ENCODE measurements at regions not wholly inside any gene's neighbourhood (a gene's known extent, or its start where the extent isn't known, plus 50 kb on each side); places are given as distances from the start of the nearest gene placed in this dataset.

DNA sequence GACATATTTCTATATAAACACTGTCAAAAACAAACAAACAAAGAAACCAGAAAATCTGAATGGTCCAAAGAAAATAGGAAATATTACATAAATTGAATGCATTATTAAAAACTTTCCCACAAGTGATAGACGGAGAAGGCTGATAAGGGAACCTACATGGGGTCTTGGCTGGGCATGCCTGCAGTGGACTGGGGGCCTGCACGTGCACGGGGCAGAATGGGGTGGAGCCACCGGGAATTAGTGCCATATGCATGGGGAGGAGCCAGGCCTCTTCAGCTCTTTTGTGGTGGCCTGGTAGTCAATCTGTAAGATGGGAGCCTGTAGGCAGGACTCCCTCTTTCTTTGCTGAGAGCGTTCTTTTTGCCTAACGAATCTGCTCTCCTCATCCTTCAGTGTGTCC, 1031.7 kb upstream of the FBXO33 start:
- Histone ChIP-seq H3K36me3 (ENCODE audit: insufficient read depth, low read length) (no peaks in the 10 kb centered on the region), H3K4me3 (ENCODE audit: low read length in 2 of 2) (no peak overlapping the region), H3K27ac (ENCODE audit: low read depth, low read length) (no peak overlapping the region), H3K27me3 (ENCODE audit: insufficient read depth, low read length) (no peaks in the 10 kb centered on the region), H3K9me3 (ENCODE audit: control insufficient read depth in 1 of 2, low read length in 2 of 2) (no peaks in the 10 kb centered on the region), H3K4me1 (ENCODE audit: insufficient read depth, low read length) (no peaks in the 10 kb centered on the region)
- H3K4me3 Mint-ChIP-seq = no peak overlapping the region
- no peaks in the 10 kb centered on the region for H3K36me3 Mint-ChIP-seq
- DNase-seq = no peak
- H3K9me3 Mint-ChIP-seq = peaks cover 0 to 21% (median 8%) of the 10 kb centered on the region in 8 donors
- no peaks in the 10 kb centered on the region for H3K4me1 Mint-ChIP-seq
- no peaks in the 10 kb centered on the region for H3K27me3 Mint-ChIP-seq
- H3K27ac Mint-ChIP-seq = no peak overlapping the region
- intact Hi-C loops (cut with micrococcal nuclease) = no loop called here
- ChIA-PET CTCF (ENCODE audit: partially characterized antibody) (no interaction called here), POLR2A (ENCODE audit: partially characterized antibody) (no interaction called here)

DNA sequence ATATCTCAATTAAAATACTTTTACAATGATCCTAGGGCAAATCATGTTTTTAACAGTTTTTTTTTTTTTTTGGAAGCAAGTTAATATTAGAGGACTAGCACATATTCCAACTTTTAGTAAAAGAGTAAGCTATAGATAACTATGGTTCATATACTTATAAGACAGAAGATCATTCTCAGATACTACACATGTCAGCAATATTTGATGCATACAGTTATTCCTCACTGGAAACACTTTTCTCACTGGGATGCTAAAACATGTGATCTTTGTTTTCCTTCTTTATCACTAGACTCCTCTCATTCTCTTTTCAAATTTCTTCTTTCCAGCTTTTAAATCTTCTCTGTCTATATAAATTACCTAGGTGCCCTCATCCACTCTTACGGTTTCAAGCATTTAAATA, 1020.4 kb upstream of the FBXO33 start:
- H3K4me1 ChIP-seq (ENCODE audit: insufficient read depth, low read length) = no peaks in the 10 kb centered on the region
- no peak overlapping the region for H3K27ac ChIP-seq (ENCODE audit: low read depth, low read length)
- intact Hi-C loops (cut with micrococcal nuclease) = no loop called here
- no peaks in the 10 kb centered on the region for H3K27me3 ChIP-seq (ENCODE audit: insufficient read depth, low read length)
- Mint-ChIP-seq H3K27ac (no peak overlapping the region), H3K27me3 (no peaks in the 10 kb centered on the region), H3K4me3 (no peak overlapping the region), H3K36me3 (no peaks in the 10 kb centered on the region), H3K4me1 (no peaks in the 10 kb centered on the region), H3K9me3 (peaks cover 0 to 4% (median 0%) of the 10 kb centered on the region in 8 donors)
- no peak for DNase-seq
- no peak overlapping the region for H3K4me3 ChIP-seq (ENCODE audit: low read length in 2 of 2)
- H3K9me3 ChIP-seq (ENCODE audit: control insufficient read depth in 1 of 2, low read length in 2 of 2) = no peaks in the 10 kb centered on the region
- ChIA-PET POLR2A (ENCODE audit: partially characterized antibody) (no interaction called here), CTCF (ENCODE audit: partially characterized antibody) (no interaction called here)
- no peaks in the 10 kb centered on the region for H3K36me3 ChIP-seq (ENCODE audit: insufficient read depth, low read length)

DNA sequence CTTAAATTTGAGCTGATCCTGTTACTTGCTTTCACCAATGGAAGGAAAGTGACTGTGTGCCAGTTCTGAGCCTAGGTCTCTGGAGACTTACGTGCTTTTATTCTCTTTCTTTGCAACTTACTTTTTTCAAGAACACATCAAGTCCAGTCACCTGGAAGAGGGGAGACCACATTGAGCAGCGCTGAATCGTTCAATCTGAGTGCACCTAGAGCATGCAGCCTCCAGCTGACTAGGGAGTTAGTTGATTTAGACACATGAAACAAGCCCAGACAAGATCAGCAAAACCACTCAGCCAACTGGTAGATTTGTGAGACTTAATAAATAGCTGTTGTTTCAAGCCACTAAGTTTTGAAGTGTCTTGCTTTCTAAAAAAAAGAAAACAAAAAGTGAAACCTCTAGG, 1014.8 kb upstream of the FBXO33 start:
- no peak overlapping the region for H3K27ac ChIP-seq (ENCODE audit: low read depth, low read length)
- ChIA-PET POLR2A (ENCODE audit: partially characterized antibody) (no interaction called here), CTCF (ENCODE audit: partially characterized antibody) (no interaction called here)
- H3K36me3 ChIP-seq (ENCODE audit: insufficient read depth, low read length) = no peaks in the 10 kb centered on the region
- intact Hi-C loops (cut with micrococcal nuclease) = no loop called here
- no peaks in the 10 kb centered on the region for H3K4me1 ChIP-seq (ENCODE audit: insufficient read depth, low read length)
- no peak for DNase-seq
- Mint-ChIP-seq H3K9me3 (peaks cover 0 to 6% (median 2%) of the 10 kb centered on the region in 8 donors), H3K4me3 (no peak overlapping the region), H3K4me1 (no peaks in the 10 kb centered on the region), H3K27ac (no peak overlapping the region), H3K27me3 (no peaks in the 10 kb centered on the region), H3K36me3 (no peaks in the 10 kb centered on the region)
- no peaks in the 10 kb centered on the region for H3K9me3 ChIP-seq (ENCODE audit: control insufficient read depth in 1 of 2, low read length in 2 of 2)
- no peak overlapping the region for H3K4me3 ChIP-seq (ENCODE audit: low read length in 2 of 2)
- H3K27me3 ChIP-seq (ENCODE audit: insufficient read depth, low read length) = no peaks in the 10 kb centered on the region

DNA sequence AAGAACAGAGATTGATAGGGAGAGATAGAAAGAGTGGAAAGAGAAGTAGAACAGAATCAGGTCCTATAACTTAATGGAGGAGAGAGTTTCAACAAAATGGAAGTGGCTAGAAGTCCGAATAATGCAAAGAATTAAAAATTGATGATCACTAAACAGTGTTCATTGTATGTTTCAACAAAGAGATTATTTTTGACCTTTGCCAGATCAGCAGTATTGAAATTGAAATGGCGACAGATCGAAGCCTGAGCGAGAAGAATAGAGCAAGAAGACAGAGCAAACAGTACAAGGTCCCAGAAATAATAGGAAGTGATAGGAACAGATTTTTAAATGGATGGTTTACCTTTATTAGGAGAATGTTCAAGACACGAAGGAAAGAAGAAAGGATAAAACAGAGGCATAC, 1012.8 kb upstream of the FBXO33 start:
- Histone ChIP-seq H3K9me3 (ENCODE audit: control insufficient read depth in 1 of 2, low read length in 2 of 2) (no peaks in the 10 kb centered on the region), H3K36me3 (ENCODE audit: insufficient read depth, low read length) (no peaks in the 10 kb centered on the region), H3K27ac (ENCODE audit: low read depth, low read length) (no peak overlapping the region), H3K27me3 (ENCODE audit: insufficient read depth, low read length) (no peaks in the 10 kb centered on the region), H3K4me1 (ENCODE audit: insufficient read depth, low read length) (no peaks in the 10 kb centered on the region), H3K4me3 (ENCODE audit: low read length in 2 of 2) (no peak overlapping the region)
- peaks cover 0 to 6% (median 1%) of the 10 kb centered on the region in 8 donors for H3K9me3 Mint-ChIP-seq
- intact Hi-C loops (cut with micrococcal nuclease) = no loop called here
- H3K36me3 Mint-ChIP-seq = no peaks in the 10 kb centered on the region
- no peaks in the 10 kb centered on the region for H3K27me3 Mint-ChIP-seq
- CTCF ChIA-PET (ENCODE audit: partially characterized antibody) = no interaction called here
- DNase-seq = no peak
- H3K4me1 Mint-ChIP-seq = no peaks in the 10 kb centered on the region
- POLR2A ChIA-PET (ENCODE audit: partially characterized antibody) = no interaction called here
- no peak overlapping the region for H3K27ac Mint-ChIP-seq
- no peak overlapping the region for H3K4me3 Mint-ChIP-seq

DNA sequence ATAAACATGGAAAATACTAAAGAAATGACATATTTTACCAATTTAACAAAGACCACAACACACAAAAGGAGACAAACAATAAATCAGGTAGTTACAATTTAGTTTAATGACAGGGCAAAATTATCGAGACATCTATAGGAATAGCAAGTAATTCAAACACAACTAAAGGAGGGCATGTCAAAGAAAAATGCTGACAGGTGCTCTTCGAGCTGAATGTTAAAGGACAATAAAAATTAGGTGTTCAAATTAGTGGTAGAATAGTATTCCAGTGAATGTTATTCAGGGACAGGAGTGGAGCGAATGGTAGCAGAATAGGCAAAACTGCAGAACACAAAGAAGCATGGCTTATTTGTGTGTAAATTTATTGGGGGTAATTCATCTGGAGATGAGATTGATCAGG, 1004.3 kb upstream of the FBXO33 start:
- no peaks in the 10 kb centered on the region for H3K36me3 Mint-ChIP-seq
- no peak overlapping the region for H3K27ac Mint-ChIP-seq
- H3K4me3 ChIP-seq (ENCODE audit: low read length in 2 of 2) = no peak overlapping the region
- no peak for DNase-seq
- ChIA-PET POLR2A (ENCODE audit: partially characterized antibody) (no interaction called here), CTCF (ENCODE audit: partially characterized antibody) (no interaction called here)
- H3K27me3 Mint-ChIP-seq = no peaks in the 10 kb centered on the region
- H3K4me1 ChIP-seq (ENCODE audit: insufficient read depth, low read length) = no peaks in the 10 kb centered on the region
- no peak overlapping the region for H3K27ac ChIP-seq (ENCODE audit: low read depth, low read length)
- H3K9me3 Mint-ChIP-seq = peaks cover 0 to 3% (median 0%) of the 10 kb centered on the region in 8 donors
- H3K36me3 ChIP-seq (ENCODE audit: insufficient read depth, low read length) = no peaks in the 10 kb centered on the region
- H3K4me3 Mint-ChIP-seq = no peak overlapping the region
- H3K9me3 ChIP-seq (ENCODE audit: control insufficient read depth in 1 of 2, low read length in 2 of 2) = no peaks in the 10 kb centered on the region
- H3K4me1 Mint-ChIP-seq = no peaks in the 10 kb centered on the region
- H3K27me3 ChIP-seq (ENCODE audit: insufficient read depth, low read length) = no peaks in the 10 kb centered on the region
- intact Hi-C loops (cut with micrococcal nuclease) = no loop called here

DNA sequence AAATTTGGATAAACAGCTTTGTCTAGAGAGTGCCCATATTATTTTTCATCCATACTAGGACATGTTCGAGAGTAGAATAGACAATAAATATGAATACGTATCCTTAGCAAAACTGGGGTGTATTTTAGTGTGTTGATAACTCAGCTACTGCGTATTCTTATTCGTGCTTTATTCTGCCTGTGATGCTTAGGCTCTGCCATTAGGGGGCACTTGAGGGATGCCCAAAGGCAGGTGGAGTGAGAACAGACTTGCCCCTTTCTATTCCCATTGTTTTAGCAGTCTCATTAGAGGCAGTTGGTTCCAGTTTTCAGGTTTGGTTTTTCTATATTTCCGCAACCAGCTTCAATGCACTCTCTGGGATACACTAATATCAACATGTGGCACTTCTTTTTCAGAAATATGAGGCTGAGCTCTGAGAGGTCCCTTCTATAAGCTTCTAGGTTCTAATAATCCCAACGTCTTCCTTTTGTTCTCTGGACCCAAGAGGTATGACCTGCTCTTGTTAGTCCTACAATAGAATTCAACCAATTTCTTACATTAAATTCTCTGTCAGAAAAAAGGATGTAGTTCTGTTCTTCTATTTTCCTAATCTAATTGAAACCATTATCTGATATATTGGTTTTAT, 985.7 kb upstream of the FBXO33 start:
- CTCF ChIA-PET (ENCODE audit: partially characterized antibody) = no interaction called here
- no peaks in the 10 kb centered on the region for H3K27me3 ChIP-seq (ENCODE audit: insufficient read depth, low read length)
- no peak overlapping the region for H3K27ac ChIP-seq (ENCODE audit: low read depth, low read length)
- no peaks in the 10 kb centered on the region for H3K36me3 ChIP-seq (ENCODE audit: insufficient read depth, low read length)
- H3K27ac Mint-ChIP-seq = no peak overlapping the region
- no peaks in the 10 kb centered on the region for H3K27me3 Mint-ChIP-seq
- no peaks in the 10 kb centered on the region for H3K4me1 ChIP-seq (ENCODE audit: insufficient read depth, low read length)
- no peaks in the 10 kb centered on the region for H3K9me3 ChIP-seq (ENCODE audit: control insufficient read depth in 1 of 2, low read length in 2 of 2)
- H3K9me3 Mint-ChIP-seq = peaks cover 0 to 2% (median 0%) of the 10 kb centered on the region in 8 donors
- no peak for DNase-seq
- POLR2A ChIA-PET (ENCODE audit: partially characterized antibody) = no interaction called here
- no peaks in the 10 kb centered on the region for H3K36me3 Mint-ChIP-seq
- intact Hi-C loops (cut with micrococcal nuclease) = no loop called here
- peaks cover 0 to 1% (median 0%) of the 10 kb centered on the region in 4 donors for H3K4me1 Mint-ChIP-seq
- H3K4me3 ChIP-seq (ENCODE audit: low read length in 2 of 2) = no peak overlapping the region
- H3K4me3 Mint-ChIP-seq = no peak overlapping the region

DNA sequence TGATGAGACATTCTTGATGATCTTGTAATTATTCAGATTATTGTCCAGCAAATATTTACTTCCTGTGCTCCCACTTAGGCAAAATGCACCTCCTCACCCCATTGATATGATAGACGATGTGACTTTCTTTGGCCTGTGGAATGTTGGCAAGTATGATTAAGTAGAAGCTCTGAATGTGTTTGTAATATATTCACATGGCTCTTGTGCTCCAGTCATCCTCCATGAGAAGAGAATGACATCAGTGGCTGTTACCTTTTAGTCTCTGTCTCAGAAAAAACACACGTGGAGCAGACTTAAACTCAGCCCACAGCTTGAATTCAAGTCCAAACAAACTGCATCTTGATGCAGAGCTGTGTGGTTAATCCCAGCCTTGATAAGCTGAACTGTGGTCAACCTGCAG, 984.3 kb upstream of the FBXO33 start:
- no peaks in the 10 kb centered on the region for H3K9me3 ChIP-seq (ENCODE audit: control insufficient read depth in 1 of 2, low read length in 2 of 2)
- Mint-ChIP-seq H3K9me3 (peaks cover 0 to 2% (median 0%) of the 10 kb centered on the region in 8 donors), H3K27me3 (no peaks in the 10 kb centered on the region), H3K4me1 (peaks cover 0 to 1% (median 0%) of the 10 kb centered on the region in 4 donors), H3K4me3 (no peak overlapping the region), H3K27ac (no peak overlapping the region), H3K36me3 (no peaks in the 10 kb centered on the region)
- no peaks in the 10 kb centered on the region for H3K36me3 ChIP-seq (ENCODE audit: insufficient read depth, low read length)
- DNase-seq = no peak
- no peaks in the 10 kb centered on the region for H3K4me1 ChIP-seq (ENCODE audit: insufficient read depth, low read length)
- CTCF ChIA-PET (ENCODE audit: partially characterized antibody) = no interaction called here
- intact Hi-C loops (cut with micrococcal nuclease) = no loop called here
- no peak overlapping the region for H3K27ac ChIP-seq (ENCODE audit: low read depth, low read length)
- no peaks in the 10 kb centered on the region for H3K27me3 ChIP-seq (ENCODE audit: insufficient read depth, low read length)
- POLR2A ChIA-PET (ENCODE audit: partially characterized antibody) = no interaction called here
- no peak overlapping the region for H3K4me3 ChIP-seq (ENCODE audit: low read length in 2 of 2)

DNA sequence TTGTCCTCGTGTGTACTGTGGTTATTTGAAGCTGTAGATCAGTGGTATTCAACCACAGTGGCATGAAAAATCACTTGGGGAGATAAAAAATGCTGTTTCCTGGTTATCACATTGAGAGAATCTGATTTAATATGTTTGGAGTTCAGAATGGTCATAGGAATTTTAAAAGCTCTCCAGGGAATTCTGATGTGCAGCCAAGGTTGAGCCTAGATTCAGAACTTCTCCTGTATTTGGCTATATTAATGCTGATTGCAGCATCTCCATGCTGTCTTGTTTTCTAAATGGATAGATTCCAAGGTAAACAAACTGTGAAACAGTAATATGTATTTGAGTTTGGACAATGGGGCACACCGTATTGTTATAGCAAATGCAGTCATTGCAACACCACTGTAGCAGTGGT, 982.2 kb upstream of the FBXO33 start:
- intact Hi-C loops (cut with micrococcal nuclease) = no loop called here
- H3K9me3 ChIP-seq (ENCODE audit: control insufficient read depth in 1 of 2, low read length in 2 of 2) = no peaks in the 10 kb centered on the region
- H3K27me3 ChIP-seq (ENCODE audit: insufficient read depth, low read length) = no peaks in the 10 kb centered on the region
- Mint-ChIP-seq H3K27me3 (no peaks in the 10 kb centered on the region), H3K4me1 (peaks cover 0 to 1% (median 0%) of the 10 kb centered on the region in 4 donors), H3K27ac (no peak overlapping the region), H3K4me3 (no peak overlapping the region), H3K9me3 (peaks cover 0 to 8% (median 4%) of the 10 kb centered on the region in 8 donors), H3K36me3 (no peaks in the 10 kb centered on the region)
- CTCF ChIA-PET (ENCODE audit: partially characterized antibody) = no interaction called here
- H3K36me3 ChIP-seq (ENCODE audit: insufficient read depth, low read length) = no peaks in the 10 kb centered on the region
- no peaks in the 10 kb centered on the region for H3K4me1 ChIP-seq (ENCODE audit: insufficient read depth, low read length)
- no peak for DNase-seq
- H3K4me3 ChIP-seq (ENCODE audit: low read length in 2 of 2) = no peak overlapping the region
- POLR2A ChIA-PET (ENCODE audit: partially characterized antibody) = no interaction called here
- no peak overlapping the region for H3K27ac ChIP-seq (ENCODE audit: low read depth, low read length)

All from CD4-positive, alpha-beta memory T cell (primary cell).